ENCODE measurements at regions not wholly inside any gene's neighbourhood (a gene's known extent, or its start where the extent isn't known, plus 50 kb on each side); places are given as distances from the start of the nearest gene placed in this dataset.

GRCh38 chr3:144426366-144426765, 454.7 kb downstream of the DIPK2A start:
- no peak for ATAC-seq (ENCODE audit: insufficient number of reproducible peaks, low FRiP score, low read depth)
- Histone ChIP-seq H3K36me3 (no peaks in the 10 kb centered on the region), H3K27ac (no peak overlapping the region), H3K4me3 (no peak overlapping the region), H3K4me1 (ENCODE audit: control insufficient read depth in 1 of 2, low read depth in 2 of 2) (peaks cover 0 to 5% of the 10 kb centered on the region in 2 donors), H3K9me3 (no peaks in the 10 kb centered on the region), H3K27me3 (replicated peaks; ENCODE audit: insufficient read depth) (no peaks in the 10 kb centered on the region)
- no peak for DNase-seq (ENCODE audit: low spot score)
- TF ChIP-seq CTCF (IDR thresholded peaks at IDR 0.05) = no peak

- ATAC-seq (ENCODE audit: insufficient number of reproducible peaks, low FRiP score, low read depth) = no peak
- TF ChIP-seq CTCF (IDR thresholded peaks at IDR 0.05) = no peak
These were observed 455.3 kb downstream of the DIPK2A start for GRCh38 chr3:144426967-144427366.

GRCh38 chr3:144429719-144430121, 458.1 kb downstream of the DIPK2A start:
- no peak overlapping the region for H3K4me3 ChIP-seq
- no peaks in the 10 kb centered on the region for H3K9me3 ChIP-seq
- no peak for TF ChIP-seq CTCF (IDR thresholded peaks at IDR 0.05)
- ATAC-seq (ENCODE audit: insufficient number of reproducible peaks, low FRiP score, low read depth) (no peak), DNase-seq (ENCODE audit: low spot score) (no peak)
- no peaks in the 10 kb centered on the region for H3K27me3 ChIP-seq (replicated peaks; ENCODE audit: insufficient read depth)
- no peaks in the 10 kb centered on the region for H3K36me3 ChIP-seq
- no peak overlapping the region for H3K27ac ChIP-seq
- H3K4me1 ChIP-seq (ENCODE audit: control insufficient read depth in 1 of 2, low read depth in 2 of 2) = peaks cover 0 to 5% of the 10 kb centered on the region in 2 donors

More at GRCh38 chr3:144426967-144427366, 455.3 kb downstream of the DIPK2A start:
- Histone ChIP-seq H3K27ac (no peak overlapping the region), H3K4me1 (ENCODE audit: control insufficient read depth in 1 of 2, low read depth in 2 of 2) (peaks cover 0 to 5% of the 10 kb centered on the region in 2 donors), H3K27me3 (replicated peaks; ENCODE audit: insufficient read depth) (no peaks in the 10 kb centered on the region), H3K9me3 (no peaks in the 10 kb centered on the region), H3K36me3 (no peaks in the 10 kb centered on the region), H3K4me3 (no peak overlapping the region)
- no peak for DNase-seq (ENCODE audit: low spot score)

GRCh38 chr3:144431134-144431533, 459.5 kb downstream of the DIPK2A start:
- no peak overlapping the region for H3K27ac ChIP-seq
- no peaks in the 10 kb centered on the region for H3K9me3 ChIP-seq
- no peak for TF ChIP-seq CTCF (IDR thresholded peaks at IDR 0.05)
- no peak overlapping the region for H3K4me3 ChIP-seq
- H3K36me3 ChIP-seq = no peaks in the 10 kb centered on the region
- no peak for DNase-seq (ENCODE audit: low spot score)
- H3K4me1 ChIP-seq (ENCODE audit: control insufficient read depth in 1 of 2, low read depth in 2 of 2) = peaks cover 0 to 4% of the 10 kb centered on the region in 2 donors
- H3K27me3 ChIP-seq (replicated peaks; ENCODE audit: insufficient read depth) = no peaks in the 10 kb centered on the region
- no peak for ATAC-seq (ENCODE audit: insufficient number of reproducible peaks, low FRiP score, low read depth)

GRCh38 chr3:144433006-144433405, 461.4 kb downstream of the DIPK2A start:
- Histone ChIP-seq H3K4me3 (no peak overlapping the region), H3K36me3 (no peaks in the 10 kb centered on the region), H3K4me1 (ENCODE audit: control insufficient read depth in 1 of 2, low read depth in 2 of 2) (no peaks in the 10 kb centered on the region), H3K27me3 (replicated peaks; ENCODE audit: insufficient read depth) (no peaks in the 10 kb centered on the region), H3K9me3 (no peaks in the 10 kb centered on the region), H3K27ac (no peak overlapping the region)
- ATAC-seq (ENCODE audit: insufficient number of reproducible peaks, low FRiP score, low read depth) (no peak), DNase-seq (ENCODE audit: low spot score) (no peak)
- TF ChIP-seq CTCF (IDR thresholded peaks at IDR 0.05) = no peak
